RWPE2 (cell line): ENCODE measurements at regions not wholly inside any gene's neighbourhood (a gene's known extent, or its start where the extent isn't known, plus 50 kb on each side); places are given as distances from the start of the nearest gene placed in this dataset.

Source experiments
- ATAC-seq: fragments of 200-7000 bp; cut with Tn5 transposase; 3 replicates; pipeline ENCODE4 v1.9.1; 2021; ENCODE audit warnings: low read depth
- DNase-seq: peaks from one replicate; pipeline ENCODE4 v3.0.0-alpha.2; 2020; ENCODE audit warnings: low spot score
- H3K27ac ChIP-seq: fragments of 450-650 bp; 2 replicates; pipeline ENCODE4 v1.5.1; 2017; ENCODE audit warnings: mild to moderate bottlenecking; ENCODE audit not compliant: poor library complexity, severe bottlenecking
- H3K27me3 ChIP-seq: fragments of 250-450 bp; sonication (Bioruptor Pico); 2 replicates; pipeline ENCODE4 v1.5.1; 2021; ENCODE audit warnings: mild to moderate bottlenecking, moderate library complexity; ENCODE audit not compliant: insufficient read depth, poor library complexity, severe bottlenecking
- H3K36me3 ChIP-seq: fragments of 250-450 bp; sonication (Bioruptor Pico); 2 replicates; pipeline ENCODE4 v1.5.1; 2020; ENCODE audit warnings: low read depth, mild to moderate bottlenecking, moderate library complexity
- H3K4me1 ChIP-seq: fragments of 250-450 bp; sonication (Bioruptor Pico); 2 replicates; pipeline ENCODE4 v1.5.1; 2021; ENCODE audit warnings: mild to moderate bottlenecking, moderate library complexity; ENCODE audit not compliant: insufficient read depth, poor library complexity, severe bottlenecking
- H3K4me3 ChIP-seq: fragments of 250-450 bp; sonication (Bioruptor Pico); 2 replicates; pipeline ENCODE4 v1.5.1; 2021; ENCODE audit warnings: mild to moderate bottlenecking, moderate library complexity; ENCODE audit not compliant: severe bottlenecking
- H3K9me3 ChIP-seq: fragments of 250-450 bp; sonication (Bioruptor Pico); 2 replicates; pipeline ENCODE4 v1.5.1; 2021; ENCODE audit warnings: mild to moderate bottlenecking, moderate library complexity; ENCODE audit not compliant: severe bottlenecking
- CTCF ChIP-seq: fragments of 450-650 bp; IDR thresholded peaks from one replicate; pipeline ENCODE4 v1.5.1; 2017; ENCODE audit warnings: mild to moderate bottlenecking, moderate library complexity; ENCODE audit not compliant: poor library complexity, severe bottlenecking

GRCh38 chr6:3516092-3516491 lies 59.2 kb upstream of the SLC22A23 start:
- no peaks in the 10 kb centered on the region for H3K36me3 ChIP-seq
- no peak overlapping the region for H3K27ac ChIP-seq
- DNase-seq = no peak
- TF ChIP-seq CTCF = no peak
- no peak for ATAC-seq
- peaks cover 22% of the 10 kb centered on the region for H3K4me1 ChIP-seq
- no peaks in the 10 kb centered on the region for H3K27me3 ChIP-seq
- no peaks in the 10 kb centered on the region for H3K9me3 ChIP-seq
- no peak overlapping the region for H3K4me3 ChIP-seq

GRCh38 chr6:3515669-3516068 lies 58.8 kb upstream of the SLC22A23 start:
- DNase-seq (no peak), ATAC-seq (no peak)
- no peak for TF ChIP-seq CTCF
- Histone ChIP-seq H3K36me3 (no peaks in the 10 kb centered on the region), H3K9me3 (no peaks in the 10 kb centered on the region), H3K27ac (no peak overlapping the region), H3K4me1 (peaks cover 22% of the 10 kb centered on the region), H3K4me3 (no peak overlapping the region), H3K27me3 (no peaks in the 10 kb centered on the region)

GRCh38 chr6:3513416-3513815 lies 56.6 kb upstream of the SLC22A23 start:
- Histone ChIP-seq H3K9me3 (no peaks in the 10 kb centered on the region), H3K4me1 (peaks cover 13% of the 10 kb centered on the region), H3K27me3 (no peaks in the 10 kb centered on the region), H3K36me3 (no peaks in the 10 kb centered on the region), H3K27ac (no peak overlapping the region), H3K4me3 (no peak overlapping the region)
- no peak for ATAC-seq
- no peak for DNase-seq
- no peak for TF ChIP-seq CTCF

- Histone ChIP-seq H3K36me3 (no peaks in the 10 kb centered on the region), H3K4me1 (peaks cover 8% of the 10 kb centered on the region), H3K27me3 (no peaks in the 10 kb centered on the region), H3K27ac (no peak overlapping the region), H3K4me3 (no peak overlapping the region), H3K9me3 (no peaks in the 10 kb centered on the region)
- DNase-seq = no peak
- TF ChIP-seq CTCF = no peak
- ATAC-seq = no peak
These were observed 56.0 kb upstream of the SLC22A23 start for GRCh38 chr6:3512832-3513231.

- Histone ChIP-seq H3K4me1 (peaks cover 4% of the 10 kb centered on the region), H3K27me3 (no peaks in the 10 kb centered on the region), H3K9me3 (no peaks in the 10 kb centered on the region), H3K4me3 (no peak overlapping the region), H3K36me3 (no peaks in the 10 kb centered on the region), H3K27ac (no peak overlapping the region)
- DNase-seq = no peak
- no peak for ATAC-seq
- TF ChIP-seq CTCF = no peak
These were observed 53.8 kb upstream of the SLC22A23 start for GRCh38 chr6:3510617-3511016.
